ENCODE measurements at regions not wholly inside any gene's neighbourhood (a gene's known extent, or its start where the extent isn't known, plus 50 kb on each side); places are given as distances from the start of the nearest gene placed in this dataset.

DNA sequence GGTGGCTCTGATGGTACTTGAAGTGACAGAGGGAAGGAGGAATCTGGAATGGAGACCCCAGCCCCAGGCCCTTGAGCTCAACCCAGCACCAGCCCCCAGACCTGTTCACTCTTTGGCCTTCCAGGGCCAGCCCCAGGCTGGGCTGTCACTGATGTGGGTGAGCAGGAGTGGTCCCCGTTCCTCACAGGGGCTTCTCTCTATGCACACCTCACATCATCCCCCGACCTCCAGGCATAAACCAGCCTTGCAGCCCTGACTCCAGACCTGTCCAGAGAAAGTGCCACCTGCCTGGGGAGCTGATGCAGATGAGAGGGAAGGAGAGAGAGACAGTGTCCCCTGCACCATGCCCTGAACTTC lies 182.6 kb upstream of the SDK2 start:
- H3K9me3 ChIP-seq (ENCODE audit: control insufficient read depth in 1 of 2, insufficient read depth in 1 of 2, low read depth in 1 of 2, low read length in 2 of 2) = no peaks in the 10 kb centered on the region
- ChIA-PET POLR2A (no interaction called here), CTCF (no interaction called here), RAD21 (ENCODE audit: low non-redundant PET in 1 of 2, low total read pairs in 2 of 2, uncharacterized antibody in 2 of 2, unreplicated experiment in 2 of 2) (no interaction called here)
- DNase-seq (ENCODE audit: low read depth, low spot score) = no peak
- H3K79me2 ChIP-seq (ENCODE audit: insufficient read depth, low read length) = no peaks in the 10 kb centered on the region
- no peak for TF ChIP-seq CEBPB (IDR thresholded peaks at IDR 0.05; ENCODE audit: low read depth)
- TF ChIP-seq CBX3 (IDR thresholded peaks at IDR 0.05; ENCODE audit: low read depth) = no peak
- no peak for TF ChIP-seq EZH2phosphoT487 (IDR thresholded peaks at IDR 0.05; ENCODE audit: borderline replicate concordance)
- no peak overlapping the region for H2AFZ ChIP-seq (ENCODE audit: low read depth, low read length, poor library complexity, severe bottlenecking)
- H3K9ac ChIP-seq (ENCODE audit: low read length) = no peak overlapping the region
- H3K27ac ChIP-seq (ENCODE audit: low read depth, low read length) = no peak overlapping the region
- intact Hi-C loops (cut with micrococcal nuclease) = no loop called here
- ATAC-seq = no peak
- no peaks in the 10 kb centered on the region for H3K36me3 ChIP-seq (ENCODE audit: control insufficient read depth in 1 of 2, insufficient read depth in 2 of 2, low read length in 2 of 2)
- H3K4me2 ChIP-seq (ENCODE audit: low read length) = no peak overlapping the region
- no peaks in the 10 kb centered on the region for H4K20me1 ChIP-seq (ENCODE audit: insufficient read depth)
- peaks cover 10% of the 10 kb centered on the region; the same call in 1 of the 2 replicates for H3K27me3 ChIP-seq (ENCODE audit: insufficient read depth, low read length)
- no TSS peak for BruUV-seq (replicated peaks)
- H3K4me3 ChIP-seq (replicated peaks in 1 of 2; ENCODE audit: low read depth in 1 of 2, low read length in 2 of 2) = no peak overlapping the region
- H3K4me1 ChIP-seq (ENCODE audit: control insufficient read depth in 1 of 2, insufficient read depth in 2 of 2, low read length in 2 of 2) = no peaks in the 10 kb centered on the region
- H3K9me2 ChIP-seq (ENCODE audit: insufficient read depth) = no peaks in the 10 kb centered on the region

DNA sequence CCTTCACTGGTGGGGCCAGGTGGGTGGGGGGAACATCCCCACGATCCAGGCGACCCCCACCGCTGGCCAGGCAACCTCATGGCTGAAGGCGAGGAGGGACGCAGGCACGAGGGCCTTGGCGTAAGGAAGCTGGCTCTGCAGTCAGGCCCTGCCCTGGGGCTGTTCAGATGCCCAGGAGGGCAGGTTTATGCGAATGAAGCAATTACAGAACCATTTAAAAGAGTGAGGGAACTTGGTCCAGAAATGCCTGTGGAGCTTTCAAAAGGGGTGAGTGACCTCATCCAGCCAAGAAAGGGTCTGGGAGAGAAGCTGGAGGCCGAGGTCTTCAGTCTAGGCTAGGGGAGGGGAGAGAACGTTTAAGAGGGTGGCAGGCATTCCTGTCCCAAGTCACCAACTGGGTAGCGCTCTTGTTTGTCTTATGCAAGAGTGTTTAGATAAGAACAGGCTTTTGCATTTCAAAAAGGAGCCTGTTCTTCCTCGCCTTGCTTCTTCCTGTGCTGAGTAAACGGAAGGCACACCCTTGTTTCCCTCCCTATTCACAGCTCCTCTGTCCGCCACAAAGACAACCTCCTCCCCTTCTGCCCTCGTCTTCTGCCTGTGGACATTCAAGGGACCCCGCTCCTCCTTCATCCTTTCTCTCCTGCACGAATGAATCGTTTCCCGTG lies 183.5 kb upstream of the SDK2 start:
- TF ChIP-seq SP1 (IDR thresholded peaks at IDR 0.05; ENCODE audit: low read depth) (no peak), JUND (IDR thresholded peaks at IDR 0.05) (no peak), CBX3 (IDR thresholded peaks at IDR 0.05; ENCODE audit: low read depth) (no peak), FOSL1 (IDR thresholded peaks at IDR 0.05; ENCODE audit: low read depth) (no peak), ELF1 (IDR thresholded peaks at IDR 0.05; ENCODE audit: borderline replicate concordance, low read depth) (no peak), TCF7L2 (IDR thresholded peaks at IDR 0.05; ENCODE audit: borderline replicate concordance, extremely low read depth, insufficient read depth, insufficient read length) (no peak), CEBPB (IDR thresholded peaks at IDR 0.05; ENCODE audit: low read depth) (no peak), ZNF274 (IDR thresholded peaks at IDR 0.05; ENCODE audit: low read depth, low read length) (no peak), EGR1 (IDR thresholded peaks at IDR 0.05; ENCODE audit: low read depth) (no peak), SIN3A (IDR thresholded peaks at IDR 0.05; ENCODE audit: low read depth) (no peak), EZH2phosphoT487 (IDR thresholded peaks at IDR 0.05; ENCODE audit: borderline replicate concordance) (no peak)
- TF ChIP-seq, protein P1, sequence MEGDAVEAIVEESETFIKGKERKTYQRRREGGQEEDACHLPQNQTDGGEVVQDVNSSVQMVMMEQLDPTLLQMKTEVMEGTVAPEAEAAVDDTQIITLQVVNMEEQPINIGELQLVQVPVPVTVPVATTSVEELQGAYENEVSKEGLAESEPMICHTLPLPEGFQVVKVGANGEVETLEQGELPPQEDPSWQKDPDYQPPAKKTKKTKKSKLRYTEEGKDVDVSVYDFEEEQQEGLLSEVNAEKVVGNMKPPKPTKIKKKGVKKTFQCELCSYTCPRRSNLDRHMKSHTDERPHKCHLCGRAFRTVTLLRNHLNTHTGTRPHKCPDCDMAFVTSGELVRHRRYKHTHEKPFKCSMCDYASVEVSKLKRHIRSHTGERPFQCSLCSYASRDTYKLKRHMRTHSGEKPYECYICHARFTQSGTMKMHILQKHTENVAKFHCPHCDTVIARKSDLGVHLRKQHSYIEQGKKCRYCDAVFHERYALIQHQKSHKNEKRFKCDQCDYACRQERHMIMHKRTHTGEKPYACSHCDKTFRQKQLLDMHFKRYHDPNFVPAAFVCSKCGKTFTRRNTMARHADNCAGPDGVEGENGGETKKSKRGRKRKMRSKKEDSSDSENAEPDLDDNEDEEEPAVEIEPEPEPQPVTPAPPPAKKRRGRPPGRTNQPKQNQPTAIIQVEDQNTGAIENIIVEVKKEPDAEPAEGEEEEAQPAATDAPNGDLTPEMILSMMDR (IDR thresholded peaks at IDR 0.05 in 2 of 3, conservative IDR thresholded peaks at IDR 0.05 in 1 of 3; ENCODE audit: borderline replicate concordance in 1 of 3, insufficient read depth in 1 of 3, low read depth in 2 of 3, low read length in 2 of 3) = no peak
- TF ChIP-seq, protein P2, sequence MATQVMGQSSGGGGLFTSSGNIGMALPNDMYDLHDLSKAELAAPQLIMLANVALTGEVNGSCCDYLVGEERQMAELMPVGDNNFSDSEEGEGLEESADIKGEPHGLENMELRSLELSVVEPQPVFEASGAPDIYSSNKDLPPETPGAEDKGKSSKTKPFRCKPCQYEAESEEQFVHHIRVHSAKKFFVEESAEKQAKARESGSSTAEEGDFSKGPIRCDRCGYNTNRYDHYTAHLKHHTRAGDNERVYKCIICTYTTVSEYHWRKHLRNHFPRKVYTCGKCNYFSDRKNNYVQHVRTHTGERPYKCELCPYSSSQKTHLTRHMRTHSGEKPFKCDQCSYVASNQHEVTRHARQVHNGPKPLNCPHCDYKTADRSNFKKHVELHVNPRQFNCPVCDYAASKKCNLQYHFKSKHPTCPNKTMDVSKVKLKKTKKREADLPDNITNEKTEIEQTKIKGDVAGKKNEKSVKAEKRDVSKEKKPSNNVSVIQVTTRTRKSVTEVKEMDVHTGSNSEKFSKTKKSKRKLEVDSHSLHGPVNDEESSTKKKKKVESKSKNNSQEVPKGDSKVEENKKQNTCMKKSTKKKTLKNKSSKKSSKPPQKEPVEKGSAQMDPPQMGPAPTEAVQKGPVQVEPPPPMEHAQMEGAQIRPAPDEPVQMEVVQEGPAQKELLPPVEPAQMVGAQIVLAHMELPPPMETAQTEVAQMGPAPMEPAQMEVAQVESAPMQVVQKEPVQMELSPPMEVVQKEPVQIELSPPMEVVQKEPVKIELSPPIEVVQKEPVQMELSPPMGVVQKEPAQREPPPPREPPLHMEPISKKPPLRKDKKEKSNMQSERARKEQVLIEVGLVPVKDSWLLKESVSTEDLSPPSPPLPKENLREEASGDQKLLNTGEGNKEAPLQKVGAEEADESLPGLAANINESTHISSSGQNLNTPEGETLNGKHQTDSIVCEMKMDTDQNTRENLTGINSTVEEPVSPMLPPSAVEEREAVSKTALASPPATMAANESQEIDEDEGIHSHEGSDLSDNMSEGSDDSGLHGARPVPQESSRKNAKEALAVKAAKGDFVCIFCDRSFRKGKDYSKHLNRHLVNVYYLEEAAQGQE (IDR thresholded peaks at IDR 0.05; ENCODE audit: low read depth) = no peak
- TF ChIP-seq, protein P3, sequence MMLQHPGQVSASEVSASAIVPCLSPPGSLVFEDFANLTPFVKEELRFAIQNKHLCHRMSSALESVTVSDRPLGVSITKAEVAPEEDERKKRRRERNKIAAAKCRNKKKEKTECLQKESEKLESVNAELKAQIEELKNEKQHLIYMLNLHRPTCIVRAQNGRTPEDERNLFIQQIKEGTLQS (IDR thresholded peaks at IDR 0.05) = no peak
- ChIA-PET RAD21 (ENCODE audit: low non-redundant PET in 1 of 2, low total read pairs in 2 of 2, uncharacterized antibody in 2 of 2, unreplicated experiment in 2 of 2) (no interaction called here), POLR2A (no interaction called here), CTCF (no interaction called here)
- Histone ChIP-seq H3K9ac (ENCODE audit: low read length) (no peak overlapping the region), H3K9me3 (ENCODE audit: control insufficient read depth in 1 of 2, insufficient read depth in 1 of 2, low read depth in 1 of 2, low read length in 2 of 2) (no peaks in the 10 kb centered on the region), H3K4me1 (ENCODE audit: control insufficient read depth in 1 of 2, insufficient read depth in 2 of 2, low read length in 2 of 2) (no peaks in the 10 kb centered on the region), H3K4me2 (ENCODE audit: low read length) (no peak overlapping the region), H4K20me1 (ENCODE audit: insufficient read depth) (no peaks in the 10 kb centered on the region), H3K9me2 (ENCODE audit: insufficient read depth) (no peaks in the 10 kb centered on the region), H3K27me3 (ENCODE audit: insufficient read depth, low read length) (peaks cover 10% of the 10 kb centered on the region; the same call in 1 of the 2 replicates), H3K79me2 (ENCODE audit: insufficient read depth, low read length) (no peaks in the 10 kb centered on the region), H3K4me3 (replicated peaks in 1 of 2; ENCODE audit: low read depth in 1 of 2, low read length in 2 of 2) (no peak overlapping the region), H3K27ac (ENCODE audit: low read depth, low read length) (no peak overlapping the region), H3K36me3 (ENCODE audit: control insufficient read depth in 1 of 2, insufficient read depth in 2 of 2, low read length in 2 of 2) (no peaks in the 10 kb centered on the region), H2AFZ (ENCODE audit: low read depth, low read length, poor library complexity, severe bottlenecking) (no peak overlapping the region)
- BruUV-seq (replicated peaks) = no TSS peak
- intact Hi-C loops (cut with micrococcal nuclease) = no loop called here
- ATAC-seq (no peak), DNase-seq (ENCODE audit: low read depth, low spot score) (no peak)

Measured in HCT116 (cell line).